ENCODE measurements at regions not wholly inside any gene's neighbourhood (a gene's known extent, or its start where the extent isn't known, plus 50 kb on each side); places are given as distances from the start of the nearest gene placed in this dataset.

DNA sequence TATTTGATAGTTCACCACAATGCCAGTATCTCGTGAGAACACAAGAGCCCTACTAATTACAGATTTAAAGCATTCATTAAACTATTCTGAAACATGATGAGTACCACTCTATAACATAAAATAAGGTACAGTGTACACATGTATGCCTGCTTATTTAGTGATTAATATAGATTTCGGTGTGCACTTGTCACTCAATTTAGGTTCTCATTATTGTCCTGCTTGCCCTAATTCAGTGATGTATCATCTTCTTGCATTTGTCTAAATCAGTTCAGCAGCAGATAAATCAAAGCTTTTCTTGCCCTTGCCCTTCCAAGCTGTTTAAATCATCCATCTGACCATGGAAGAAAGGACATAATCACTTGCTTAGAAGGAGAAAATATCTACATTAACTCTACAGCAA lies 359.7 kb downstream of the GXYLT1 start:
- H3K27me3 ChIP-seq (ENCODE audit: insufficient read depth, low read depth, severe bottlenecking), result no peaks in the 10 kb centered on the region
- TF ChIP-seq, protein P1, sequence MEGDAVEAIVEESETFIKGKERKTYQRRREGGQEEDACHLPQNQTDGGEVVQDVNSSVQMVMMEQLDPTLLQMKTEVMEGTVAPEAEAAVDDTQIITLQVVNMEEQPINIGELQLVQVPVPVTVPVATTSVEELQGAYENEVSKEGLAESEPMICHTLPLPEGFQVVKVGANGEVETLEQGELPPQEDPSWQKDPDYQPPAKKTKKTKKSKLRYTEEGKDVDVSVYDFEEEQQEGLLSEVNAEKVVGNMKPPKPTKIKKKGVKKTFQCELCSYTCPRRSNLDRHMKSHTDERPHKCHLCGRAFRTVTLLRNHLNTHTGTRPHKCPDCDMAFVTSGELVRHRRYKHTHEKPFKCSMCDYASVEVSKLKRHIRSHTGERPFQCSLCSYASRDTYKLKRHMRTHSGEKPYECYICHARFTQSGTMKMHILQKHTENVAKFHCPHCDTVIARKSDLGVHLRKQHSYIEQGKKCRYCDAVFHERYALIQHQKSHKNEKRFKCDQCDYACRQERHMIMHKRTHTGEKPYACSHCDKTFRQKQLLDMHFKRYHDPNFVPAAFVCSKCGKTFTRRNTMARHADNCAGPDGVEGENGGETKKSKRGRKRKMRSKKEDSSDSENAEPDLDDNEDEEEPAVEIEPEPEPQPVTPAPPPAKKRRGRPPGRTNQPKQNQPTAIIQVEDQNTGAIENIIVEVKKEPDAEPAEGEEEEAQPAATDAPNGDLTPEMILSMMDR (IDR thresholded peaks at IDR 0.05; ENCODE audit: low read depth, low read length), result no peak

DNA sequence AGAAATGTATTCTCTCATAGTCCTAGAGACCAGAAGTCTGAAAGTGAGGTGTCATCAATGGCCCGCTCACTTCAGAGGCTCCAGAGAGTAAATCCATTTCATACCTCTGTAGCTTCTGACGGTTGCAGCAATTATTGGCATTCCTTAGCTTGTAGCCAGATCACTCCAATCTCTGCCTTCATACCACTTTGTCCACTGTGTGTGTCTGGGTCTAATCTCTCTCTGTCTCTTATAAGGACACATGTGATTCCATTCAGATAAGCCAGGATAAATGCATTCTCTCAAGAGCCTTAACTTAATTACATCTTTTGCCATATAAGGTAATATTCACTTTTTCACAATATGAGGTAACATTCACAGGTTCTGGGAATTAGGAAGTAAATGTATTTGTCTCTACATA lies 365.7 kb downstream of the GXYLT1 start:
- no peaks in the 10 kb centered on the region for H3K9me3 ChIP-seq (ENCODE audit: severe bottlenecking)
- TF ChIP-seq, protein P1 (IDR thresholded peaks at IDR 0.05; ENCODE audit: low read depth, low read length), result no peak
- no peak for DNase-seq
- no peaks in the 10 kb centered on the region for H3K36me3 ChIP-seq
- no peak overlapping the region for H3K4me3 ChIP-seq (ENCODE audit: low read depth, low read length)
- H3K27me3 ChIP-seq (ENCODE audit: insufficient read depth, low read depth, severe bottlenecking), result no peaks in the 10 kb centered on the region
- H3K27ac ChIP-seq, result no peak overlapping the region

More for the DNA sequence above, 359.7 kb downstream of the GXYLT1 start:
- no peaks in the 10 kb centered on the region for H3K36me3 ChIP-seq
- no peaks in the 10 kb centered on the region for H3K9me3 ChIP-seq (ENCODE audit: severe bottlenecking)
- DNase-seq, result no peak
- no peak overlapping the region for H3K4me3 ChIP-seq (ENCODE audit: low read depth, low read length)
- H3K27ac ChIP-seq, result no peak overlapping the region

DNA sequence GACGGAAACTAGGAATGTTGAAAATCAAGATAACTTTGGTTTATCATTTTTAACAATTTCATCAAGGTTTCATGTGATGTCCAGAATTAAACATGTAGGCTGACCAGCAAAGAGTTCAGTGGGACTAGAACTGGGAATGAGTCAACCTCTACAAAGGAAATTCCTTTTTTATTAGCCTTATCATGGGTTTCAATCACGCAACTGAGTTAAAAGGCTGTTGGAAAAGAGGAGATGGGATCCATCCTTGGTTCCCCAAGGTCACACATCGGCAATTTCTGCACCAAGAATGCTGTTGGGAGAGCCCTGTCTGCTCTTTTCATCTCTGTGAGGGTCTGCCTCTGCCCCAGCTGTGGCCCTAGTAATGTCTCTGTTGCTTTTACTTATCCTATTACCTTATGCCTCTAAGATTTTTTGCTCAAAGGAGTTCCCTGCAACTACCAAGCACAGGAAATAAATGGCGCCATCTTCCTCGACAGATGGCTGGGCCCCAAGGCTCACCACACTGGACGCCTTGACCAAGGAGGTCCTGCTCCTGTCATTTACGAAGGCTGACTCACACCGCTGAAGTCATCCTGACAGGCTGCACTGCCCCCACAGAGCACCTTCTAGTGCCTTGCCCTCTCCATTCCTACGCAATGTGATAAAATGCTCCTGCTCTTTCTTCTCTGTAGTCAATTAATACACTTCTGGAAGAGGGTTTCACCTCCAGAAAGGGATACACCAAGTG lies 367.4 kb downstream of the GXYLT1 start:
- TF ChIP-seq, protein P1 (IDR thresholded peaks at IDR 0.05; ENCODE audit: low read depth, low read length), result no peak
- Histone ChIP-seq H3K4me3 (ENCODE audit: low read depth, low read length) (no peak overlapping the region), H3K27ac (no peak overlapping the region), H3K9me3 (ENCODE audit: severe bottlenecking) (no peaks in the 10 kb centered on the region), H3K36me3 (no peaks in the 10 kb centered on the region), H3K27me3 (ENCODE audit: insufficient read depth, low read depth, severe bottlenecking) (no peaks in the 10 kb centered on the region)
- DNase-seq, result no peak

DNA sequence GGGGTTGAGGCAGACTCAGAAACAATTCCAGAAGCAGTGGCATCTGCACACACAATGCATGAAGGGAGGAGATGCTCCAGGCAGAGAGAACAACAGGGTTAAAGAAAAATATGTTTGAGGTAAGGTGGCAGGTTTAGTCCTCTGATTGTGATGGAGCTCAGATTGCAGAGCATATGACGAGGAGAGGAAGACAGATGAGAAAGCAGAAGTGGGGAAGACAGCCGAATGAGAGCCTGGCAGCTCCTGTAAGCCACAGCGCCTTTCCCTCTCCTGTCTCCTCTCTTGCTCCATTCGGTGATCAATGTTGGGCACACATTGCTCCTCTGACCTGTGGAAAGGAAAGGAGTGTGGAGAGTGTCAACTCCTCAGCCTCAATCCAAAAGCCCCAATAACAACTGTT lies 372.2 kb downstream of the GXYLT1 start:
- DNase-seq, result no peak
- H3K27ac ChIP-seq, result no peak overlapping the region
- H3K36me3 ChIP-seq, result no peaks in the 10 kb centered on the region
- H3K9me3 ChIP-seq (ENCODE audit: severe bottlenecking), result no peaks in the 10 kb centered on the region
- H3K27me3 ChIP-seq (ENCODE audit: insufficient read depth, low read depth, severe bottlenecking), result no peaks in the 10 kb centered on the region
- TF ChIP-seq, protein P1 (IDR thresholded peaks at IDR 0.05; ENCODE audit: low read depth, low read length), result no peak
- no peak overlapping the region for H3K4me3 ChIP-seq (ENCODE audit: low read depth, low read length)

DNA sequence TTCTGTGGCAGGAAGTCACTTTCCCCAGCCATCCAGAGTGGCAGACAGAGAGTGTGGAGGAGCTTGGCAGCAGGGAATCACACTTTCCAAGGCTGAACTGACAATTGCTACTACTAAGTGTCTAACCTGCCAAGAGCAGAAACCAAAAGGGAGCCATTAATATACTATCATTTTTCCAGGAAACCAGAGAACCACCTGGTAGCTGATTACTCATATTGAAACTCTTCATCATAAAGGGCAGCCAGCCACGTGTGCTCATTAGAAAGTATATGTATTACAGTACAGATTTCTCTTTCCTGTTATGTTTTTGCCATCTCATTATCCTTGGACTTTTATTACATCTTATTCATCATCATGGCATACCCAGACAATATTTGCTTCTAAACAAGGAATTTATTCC lies 374.9 kb downstream of the GXYLT1 start:
- H3K4me3 ChIP-seq (ENCODE audit: low read depth, low read length), result no peak overlapping the region
- H3K27ac ChIP-seq, result no peak overlapping the region
- TF ChIP-seq, protein P1 (IDR thresholded peaks at IDR 0.05; ENCODE audit: low read depth, low read length), result no peak
- no peak for DNase-seq
- no peaks in the 10 kb centered on the region for H3K36me3 ChIP-seq
- no peaks in the 10 kb centered on the region for H3K9me3 ChIP-seq (ENCODE audit: severe bottlenecking)
- H3K27me3 ChIP-seq (ENCODE audit: insufficient read depth, low read depth, severe bottlenecking), result no peaks in the 10 kb centered on the region

DNA sequence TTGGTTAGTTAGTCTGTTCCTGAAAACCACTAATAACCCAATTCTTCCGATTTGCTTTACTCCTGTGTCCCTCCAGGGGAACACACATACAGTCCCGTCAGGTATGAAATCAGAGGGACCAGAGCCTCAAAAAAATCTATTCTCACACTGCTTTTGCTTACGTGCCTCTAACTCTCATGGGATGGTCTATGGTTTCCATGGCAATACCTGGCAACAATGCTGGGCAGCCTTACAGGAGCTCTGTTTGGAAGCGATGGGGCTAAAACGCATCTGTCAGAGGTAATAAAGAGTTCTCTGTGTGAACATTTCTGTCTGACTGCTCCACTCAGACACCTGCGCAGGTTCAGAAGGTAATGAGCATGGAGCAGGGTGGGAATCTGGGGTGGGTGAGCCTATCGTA lies 376.2 kb downstream of the GXYLT1 start:
- DNase-seq, result no peak
- TF ChIP-seq, protein P1 (IDR thresholded peaks at IDR 0.05; ENCODE audit: low read depth, low read length), result no peak
- Histone ChIP-seq H3K9me3 (ENCODE audit: severe bottlenecking) (no peaks in the 10 kb centered on the region), H3K36me3 (no peaks in the 10 kb centered on the region), H3K27ac (no peak overlapping the region), H3K4me3 (ENCODE audit: low read depth, low read length) (no peak overlapping the region), H3K27me3 (ENCODE audit: insufficient read depth, low read depth, severe bottlenecking) (no peaks in the 10 kb centered on the region)
